ENCODE measurements at regions not wholly inside any gene's neighbourhood (a gene's known extent, or its start where the extent isn't known, plus 50 kb on each side); places are given as distances from the start of the nearest gene placed in this dataset.

- H3K27me3 ChIP-seq (ENCODE audit: control insufficient read depth, insufficient read depth, low read length, poor library complexity, severe bottlenecking): no peaks in the 10 kb centered on the region
- 91 to 93% methylated on average over 3 of the region's 3 CpGs for WGBS, 2 experiments
- H3K4me3 ChIP-seq (ENCODE audit: insufficient read depth, low read depth, low read length): no peak overlapping the region
- no peaks in the 10 kb centered on the region for H3K9me3 ChIP-seq (ENCODE audit: control insufficient read depth, low read length)
- H3K27ac ChIP-seq (ENCODE audit: insufficient read depth, low read depth, low read length, poor library complexity, severe bottlenecking): no peak overlapping the region
- no peaks in the 10 kb centered on the region for H3K4me1 ChIP-seq (ENCODE audit: control insufficient read depth, insufficient read depth, low read length)
- no peaks in the 10 kb centered on the region for H3K36me3 ChIP-seq (ENCODE audit: control insufficient read depth, insufficient read depth, low read length)
Measured at GRCh38 chr2:122843503-122843902, 1088.1 kb downstream of the TSN start.

GRCh38 chr2:122851161-122851560 lies 1095.7 kb downstream of the TSN start:
- Histone ChIP-seq H3K36me3 (ENCODE audit: control insufficient read depth, insufficient read depth, low read length) (no peaks in the 10 kb centered on the region), H3K9me3 (ENCODE audit: control insufficient read depth, low read length) (no peaks in the 10 kb centered on the region), H3K27ac (ENCODE audit: insufficient read depth, low read depth, low read length, poor library complexity, severe bottlenecking) (no peak overlapping the region), H3K4me1 (ENCODE audit: control insufficient read depth, insufficient read depth, low read length) (no peaks in the 10 kb centered on the region), H3K4me3 (ENCODE audit: insufficient read depth, low read depth, low read length) (no peak overlapping the region), H3K27me3 (ENCODE audit: control insufficient read depth, insufficient read depth, low read length, poor library complexity, severe bottlenecking) (no peaks in the 10 kb centered on the region)
- 92 to 97% methylated on average over 3 to 4 of the region's 4 CpGs for WGBS, 2 experiments

DNA sequence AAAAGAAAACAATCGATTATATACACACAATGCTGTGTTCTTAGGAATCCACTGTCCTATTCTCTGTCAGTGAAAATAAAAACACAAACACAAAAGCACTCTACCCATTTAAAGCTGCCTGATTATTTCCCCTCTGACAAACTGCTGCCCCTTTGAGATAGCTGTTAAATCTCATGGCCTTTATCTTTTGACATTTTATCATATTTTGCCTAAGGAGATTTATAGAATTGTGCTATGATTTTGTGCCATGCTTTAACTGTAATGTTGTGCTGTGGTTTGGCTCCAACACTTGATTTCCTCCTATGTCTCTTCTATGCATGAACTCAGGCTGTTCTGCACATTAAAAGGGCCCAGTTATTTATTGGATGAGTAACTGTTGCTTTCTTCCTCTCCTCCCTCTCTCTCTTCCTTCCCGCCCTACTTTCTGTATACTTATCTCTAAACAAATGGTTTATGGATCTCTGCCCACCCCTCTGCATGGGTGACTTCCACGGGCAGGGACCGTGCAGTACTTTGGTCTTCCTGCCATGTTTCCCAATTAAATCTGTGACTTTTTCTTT lies 1096.6 kb downstream of the TSN start:
- 94 to 96% methylated on average over 3 to 4 of the region's 4 CpGs for WGBS, 2 experiments
- Histone ChIP-seq H3K27me3 (ENCODE audit: control insufficient read depth, insufficient read depth, low read length, poor library complexity, severe bottlenecking) (no peaks in the 10 kb centered on the region), H3K4me3 (ENCODE audit: insufficient read depth, low read depth, low read length) (no peak overlapping the region), H3K36me3 (ENCODE audit: control insufficient read depth, insufficient read depth, low read length) (no peaks in the 10 kb centered on the region), H3K4me1 (ENCODE audit: control insufficient read depth, insufficient read depth, low read length) (no peaks in the 10 kb centered on the region), H3K27ac (ENCODE audit: insufficient read depth, low read depth, low read length, poor library complexity, severe bottlenecking) (no peak overlapping the region), H3K9me3 (ENCODE audit: control insufficient read depth, low read length) (no peaks in the 10 kb centered on the region)

GRCh38 chr2:122856696-122857095 lies 1101.2 kb downstream of the TSN start:
- H3K27ac ChIP-seq (ENCODE audit: insufficient read depth, low read depth, low read length, poor library complexity, severe bottlenecking): no peak overlapping the region
- H3K9me3 ChIP-seq (ENCODE audit: control insufficient read depth, low read length): no peaks in the 10 kb centered on the region
- no peaks in the 10 kb centered on the region for H3K36me3 ChIP-seq (ENCODE audit: control insufficient read depth, insufficient read depth, low read length)
- no peak overlapping the region for H3K4me3 ChIP-seq (ENCODE audit: insufficient read depth, low read depth, low read length)
- WGBS, 2 experiments: 83 to 96% methylated on average over 3 to 5 of the region's 5 CpGs
- no peaks in the 10 kb centered on the region for H3K4me1 ChIP-seq (ENCODE audit: control insufficient read depth, insufficient read depth, low read length)
- no peaks in the 10 kb centered on the region for H3K27me3 ChIP-seq (ENCODE audit: control insufficient read depth, insufficient read depth, low read length, poor library complexity, severe bottlenecking)

DNA sequence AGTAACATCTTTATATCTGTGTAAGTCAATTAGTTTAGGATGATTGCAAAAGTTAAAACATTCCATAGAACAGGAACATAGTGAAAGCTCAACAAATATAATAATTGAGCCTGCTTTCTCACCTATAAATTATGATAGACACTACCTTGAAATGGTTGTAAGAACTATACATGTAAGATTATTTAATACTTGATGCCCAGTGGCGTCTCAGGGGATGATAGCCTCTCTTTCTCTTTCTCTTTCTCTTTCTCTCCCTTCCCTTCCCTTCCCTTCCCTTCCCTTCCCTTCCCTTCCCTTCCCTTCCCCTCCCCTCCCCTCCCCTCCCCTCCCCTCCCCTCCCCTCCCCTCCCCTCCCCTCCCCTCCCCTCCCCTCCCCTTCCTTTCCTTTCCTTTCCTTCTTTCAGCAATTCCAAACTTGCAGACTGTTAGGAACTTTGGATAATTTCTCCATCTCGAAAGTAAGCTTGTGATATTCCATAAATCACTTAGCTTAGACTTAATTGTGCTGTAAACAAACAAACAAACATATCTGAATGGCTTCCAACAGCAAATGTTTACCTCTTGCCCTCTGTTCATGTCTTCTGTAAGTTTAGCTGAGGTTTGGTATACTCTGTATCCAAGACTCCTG lies 1102.7 kb downstream of the TSN start:
- H3K4me3 ChIP-seq (ENCODE audit: insufficient read depth, low read depth, low read length): no peak overlapping the region
- 86 to 100% methylated on average over 1 of the region's 2 CpGs for WGBS, 2 experiments
- H3K36me3 ChIP-seq (ENCODE audit: control insufficient read depth, insufficient read depth, low read length): no peaks in the 10 kb centered on the region
- H3K4me1 ChIP-seq (ENCODE audit: control insufficient read depth, insufficient read depth, low read length): no peaks in the 10 kb centered on the region
- no peaks in the 10 kb centered on the region for H3K27me3 ChIP-seq (ENCODE audit: control insufficient read depth, insufficient read depth, low read length, poor library complexity, severe bottlenecking)
- H3K9me3 ChIP-seq (ENCODE audit: control insufficient read depth, low read length): no peaks in the 10 kb centered on the region
- no peak overlapping the region for H3K27ac ChIP-seq (ENCODE audit: insufficient read depth, low read depth, low read length, poor library complexity, severe bottlenecking)

GRCh38 chr2:122858813-122859212 lies 1103.4 kb downstream of the TSN start:
- Histone ChIP-seq H3K9me3 (ENCODE audit: control insufficient read depth, low read length) (no peaks in the 10 kb centered on the region), H3K4me3 (ENCODE audit: insufficient read depth, low read depth, low read length) (no peak overlapping the region), H3K27me3 (ENCODE audit: control insufficient read depth, insufficient read depth, low read length, poor library complexity, severe bottlenecking) (no peaks in the 10 kb centered on the region), H3K36me3 (ENCODE audit: control insufficient read depth, insufficient read depth, low read length) (no peaks in the 10 kb centered on the region), H3K4me1 (ENCODE audit: control insufficient read depth, insufficient read depth, low read length) (no peaks in the 10 kb centered on the region), H3K27ac (ENCODE audit: insufficient read depth, low read depth, low read length, poor library complexity, severe bottlenecking) (no peak overlapping the region)
- 97 to 98% methylated on average over 5 of the region's 5 CpGs for WGBS, 2 experiments

GRCh38 chr2:122859260-122859659 lies 1103.8 kb downstream of the TSN start:
- Histone ChIP-seq H3K4me1 (ENCODE audit: control insufficient read depth, insufficient read depth, low read length) (no peaks in the 10 kb centered on the region), H3K36me3 (ENCODE audit: control insufficient read depth, insufficient read depth, low read length) (no peaks in the 10 kb centered on the region), H3K27me3 (ENCODE audit: control insufficient read depth, insufficient read depth, low read length, poor library complexity, severe bottlenecking) (no peaks in the 10 kb centered on the region), H3K4me3 (ENCODE audit: insufficient read depth, low read depth, low read length) (no peak overlapping the region), H3K9me3 (ENCODE audit: control insufficient read depth, low read length) (no peaks in the 10 kb centered on the region), H3K27ac (ENCODE audit: insufficient read depth, low read depth, low read length, poor library complexity, severe bottlenecking) (no peak overlapping the region)
- 81 to 86% methylated on average over 9 of the region's 9 CpGs for WGBS, 2 experiments

DNA sequence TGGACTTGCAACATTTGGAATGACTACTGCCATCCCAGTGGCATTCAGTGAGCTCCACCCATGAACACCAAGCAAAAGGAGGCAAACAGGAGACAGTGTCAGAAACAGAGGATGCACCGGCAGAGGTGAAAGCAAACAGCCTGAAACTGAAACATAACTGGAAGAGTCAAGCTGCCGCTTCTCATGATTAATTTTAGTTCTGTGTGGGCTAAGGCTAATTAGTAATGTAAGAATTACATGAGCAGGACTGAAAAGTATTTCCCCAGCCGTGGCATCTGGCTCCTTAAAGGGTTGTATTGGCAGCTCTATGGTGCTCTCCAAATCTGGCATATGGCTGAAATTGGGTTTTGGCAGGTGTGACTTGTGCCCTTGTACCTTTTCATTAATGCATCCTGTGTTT lies 1108.1 kb downstream of the TSN start:
- no peak overlapping the region for H3K4me3 ChIP-seq (ENCODE audit: insufficient read depth, low read depth, low read length)
- H3K27ac ChIP-seq (ENCODE audit: insufficient read depth, low read depth, low read length, poor library complexity, severe bottlenecking): no peak overlapping the region
- no peaks in the 10 kb centered on the region for H3K9me3 ChIP-seq (ENCODE audit: control insufficient read depth, low read length)
- no peaks in the 10 kb centered on the region for H3K36me3 ChIP-seq (ENCODE audit: control insufficient read depth, insufficient read depth, low read length)
- whole genome bisulfite sequencing, 2 experiments: 97 to 98% methylated on average over 3 of the region's 3 CpGs
- no peaks in the 10 kb centered on the region for H3K27me3 ChIP-seq (ENCODE audit: control insufficient read depth, insufficient read depth, low read length, poor library complexity, severe bottlenecking)
- no peaks in the 10 kb centered on the region for H3K4me1 ChIP-seq (ENCODE audit: control insufficient read depth, insufficient read depth, low read length)

DNA sequence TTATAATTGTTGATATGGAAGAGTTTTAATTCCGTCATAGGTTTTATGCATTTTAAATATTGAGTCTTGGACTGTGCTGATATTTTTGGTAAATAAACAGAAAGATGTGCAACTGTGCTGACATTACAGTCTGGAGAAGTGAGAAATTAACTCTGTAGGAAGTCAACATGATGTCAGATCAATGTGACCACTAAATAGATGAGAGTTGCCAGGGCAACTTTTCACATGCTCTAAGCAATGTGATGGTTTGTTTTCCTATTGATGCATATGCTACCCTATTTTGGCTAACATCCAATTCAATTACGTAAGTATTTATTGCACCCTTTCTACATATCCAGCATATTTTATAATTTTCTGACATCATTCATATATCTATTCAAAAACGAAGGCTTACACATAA lies 1109.3 kb downstream of the TSN start:
- WGBS, 2 experiments: 88 to 95% methylated on average over 3 of the region's 3 CpGs
- Histone ChIP-seq H3K4me1 (ENCODE audit: control insufficient read depth, insufficient read depth, low read length) (no peaks in the 10 kb centered on the region), H3K9me3 (ENCODE audit: control insufficient read depth, low read length) (no peaks in the 10 kb centered on the region), H3K36me3 (ENCODE audit: control insufficient read depth, insufficient read depth, low read length) (no peaks in the 10 kb centered on the region), H3K27ac (ENCODE audit: insufficient read depth, low read depth, low read length, poor library complexity, severe bottlenecking) (no peak overlapping the region), H3K4me3 (ENCODE audit: insufficient read depth, low read depth, low read length) (no peak overlapping the region), H3K27me3 (ENCODE audit: control insufficient read depth, insufficient read depth, low read length, poor library complexity, severe bottlenecking) (no peaks in the 10 kb centered on the region)

DNA sequence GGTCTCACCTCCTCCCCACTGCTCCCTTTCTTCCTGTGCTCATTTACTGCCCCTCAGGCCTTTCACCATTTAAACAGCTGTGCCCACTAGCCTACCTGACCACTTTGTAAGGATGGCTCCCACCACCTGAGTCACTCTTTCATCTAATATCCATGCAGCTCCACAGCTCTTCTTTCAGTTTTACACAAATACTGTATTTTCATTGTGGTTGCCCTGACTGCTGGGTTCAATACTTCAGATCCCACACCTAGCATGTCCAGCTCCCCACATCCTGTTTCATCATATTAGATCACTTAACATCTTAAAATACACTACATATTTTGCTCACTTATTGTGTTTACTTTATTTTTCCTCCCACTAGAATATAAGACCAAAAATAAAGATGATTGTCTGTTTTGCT lies 1110.6 kb downstream of the TSN start:
- no peaks in the 10 kb centered on the region for H3K27me3 ChIP-seq (ENCODE audit: control insufficient read depth, insufficient read depth, low read length, poor library complexity, severe bottlenecking)
- no peak overlapping the region for H3K27ac ChIP-seq (ENCODE audit: insufficient read depth, low read depth, low read length, poor library complexity, severe bottlenecking)
- no peaks in the 10 kb centered on the region for H3K9me3 ChIP-seq (ENCODE audit: control insufficient read depth, low read length)
- H3K4me3 ChIP-seq (ENCODE audit: insufficient read depth, low read depth, low read length): no peak overlapping the region
- no peaks in the 10 kb centered on the region for H3K36me3 ChIP-seq (ENCODE audit: control insufficient read depth, insufficient read depth, low read length)
- H3K4me1 ChIP-seq (ENCODE audit: control insufficient read depth, insufficient read depth, low read length): no peaks in the 10 kb centered on the region

- H3K4me1 ChIP-seq (ENCODE audit: control insufficient read depth, insufficient read depth, low read length): no peaks in the 10 kb centered on the region
- WGBS, 2 experiments: 96 to 98% methylated on average over 3 of the region's 3 CpGs
- H3K9me3 ChIP-seq (ENCODE audit: control insufficient read depth, low read length): no peaks in the 10 kb centered on the region
- no peak overlapping the region for H3K27ac ChIP-seq (ENCODE audit: insufficient read depth, low read depth, low read length, poor library complexity, severe bottlenecking)
- no peaks in the 10 kb centered on the region for H3K27me3 ChIP-seq (ENCODE audit: control insufficient read depth, insufficient read depth, low read length, poor library complexity, severe bottlenecking)
- no peak overlapping the region for H3K4me3 ChIP-seq (ENCODE audit: insufficient read depth, low read depth, low read length)
- no peaks in the 10 kb centered on the region for H3K36me3 ChIP-seq (ENCODE audit: control insufficient read depth, insufficient read depth, low read length)
Measured at GRCh38 chr2:122867941-122868340, 1112.5 kb downstream of the TSN start.

Data from ectodermal cell (in vitro differentiated cells).